Prostate gland (tissue), 2 donors: ENCODE measurements at regions not wholly inside any gene's neighbourhood (a gene's known extent, or its start where the extent isn't known, plus 50 kb on each side); places are given as distances from the start of the nearest gene placed in this dataset.

Experiments
- DNase-seq: peaks from one replicate; pipeline ENCODE4 v3.0.0-alpha.2; 2019; ENCODE audit warnings: low spot score
- H3K27ac ChIP-seq, 2 donors: fragments of 200-600 bp; sonication (generic); 2 replicates each; pipeline ENCODE4 v1.5.1; 2017 to 2019
- H3K27me3 ChIP-seq: fragments of 200-600 bp; sonication (generic); replicated peaks from 2 replicates; pipeline ENCODE4 v1.5.1; 2019; ENCODE audit not compliant: insufficient read depth
- H3K36me3 ChIP-seq, 2 donors: fragments of 200-600 bp; sonication (generic); 1 replicate in 1 of 2; 2 replicates in 1 of 2; pipeline versions ENCODE4 v1.5.1 to v1.8.1; 2017 to 2019
- H3K4me1 ChIP-seq: fragments of 200-600 bp; sonication (generic); replicated peaks from 2 replicates; pipeline ENCODE4 v1.5.1; 2019
- H3K4me3 ChIP-seq, 2 donors: fragments of 200-600 bp; sonication (generic); 2 replicates each; pipeline ENCODE4 v1.5.1; 2017 to 2019
- H3K9me3 ChIP-seq: fragments of 200-600 bp; sonication (generic); 2 replicates; pipeline ENCODE4 v1.5.1; 2017
- CTCF ChIP-seq, 4 experiments: fragments of 200-600 bp in 2 of 4; fragments of 450-650 bp in 2 of 4; sonication (generic) in 2 of 4; IDR thresholded peaks; 1 replicate in 3 of 4; 2 replicates in 1 of 4; pipeline ENCODE4 v1.5.1; 2016 to 2019; ENCODE audit warnings: antibody characterized with exemption in 4 of 4, mild to moderate bottlenecking in 2 of 4, moderate library complexity in 2 of 4
- POLR2A ChIP-seq: fragments of 450-650 bp; IDR thresholded peaks from one replicate; pipeline ENCODE4 v1.6.1; 2016; ENCODE audit warnings: antibody characterized with exemption, mild to moderate bottlenecking
- POLR2AphosphoS5 ChIP-seq: sonication (generic); formaldehyde crosslinking; IDR thresholded peaks from one replicate; pipeline ENCODE4 v1.6.1; 2017; ENCODE audit warnings: antibody characterized with exemption
- WGBS: methylation state at CpG from one replicate; pipeline ENCODE4 v1.1.5; 2018; 5-methylcytosine and 5-hydroxymethylcytosine counted together
- intact Hi-C: fragments of 100-400 bp; cut with DNase I; formaldehyde crosslinking; loops from one replicate; pipeline ENCODE4 v1.14.2; 2022

GRCh38 chr5:122699201-122699600 is 75.7 kb upstream of the SNX2 start:
- TF ChIP-seq CTCF (IDR thresholded peaks at IDR 0.05) (no peak), POLR2A (no peak), POLR2AphosphoS5 (no peak)
- DNase-seq = no peak
- Histone ChIP-seq H3K4me3 (no peak overlapping the region), H3K36me3 (no peaks in the 10 kb centered on the region), H3K27me3 (no peaks in the 10 kb centered on the region), H3K4me1 (no peaks in the 10 kb centered on the region), H3K27ac (no peak overlapping the region), H3K9me3 (no peaks in the 10 kb centered on the region)
- 56% methylated on average over 2 of the region's 2 CpGs for WGBS
- intact Hi-C loops = no loop called here

GRCh38 chr5:122701640-122702523 is 73.0 kb upstream of the SNX2 start:
- intact Hi-C loops = loop anchor here (10.0 kb wide), 2 partner anchors 473 to 643 kb away; no protein-coding TSS in a partner anchor
- 82% methylated on average over 8 of the region's 8 CpGs for WGBS

GRCh38 chr5:122702524-122702875 is 72.4 kb upstream of the SNX2 start:
- intact Hi-C loops = loop anchor here (10.0 kb wide), 2 partner anchors 472 to 642 kb away; no protein-coding TSS in a partner anchor
- Histone ChIP-seq H3K4me1 (no peaks in the 10 kb centered on the region), H3K27ac (no peak overlapping the region), H3K36me3 (no peaks in the 10 kb centered on the region), H3K27me3 (no peaks in the 10 kb centered on the region), H3K4me3 (no peak overlapping the region), H3K9me3 (no peaks in the 10 kb centered on the region)
- no peak for DNase-seq
- TF ChIP-seq POLR2A (no peak), POLR2AphosphoS5 (no peak), CTCF (IDR thresholded peaks at IDR 0.05) (no peak)
- 93% methylated on average over 2 of the region's 2 CpGs for WGBS

More at GRCh38 chr5:122701640-122702523, 73.0 kb upstream of the SNX2 start:
- H3K4me1 ChIP-seq = no peaks in the 10 kb centered on the region
- DNase-seq = no peak
- H3K36me3 ChIP-seq = no peaks in the 10 kb centered on the region
- H3K27me3 ChIP-seq = no peaks in the 10 kb centered on the region
- H3K27ac ChIP-seq = no peak overlapping the region
- TF ChIP-seq POLR2AphosphoS5 (no peak), CTCF (IDR thresholded peaks at IDR 0.05) (no peak), POLR2A (no peak)
- no peak overlapping the region for H3K4me3 ChIP-seq
- no peaks in the 10 kb centered on the region for H3K9me3 ChIP-seq

GRCh38 chr5:122703203-122703602 is 71.7 kb upstream of the SNX2 start:
- Histone ChIP-seq H3K36me3 (no peaks in the 10 kb centered on the region), H3K4me3 (no peak overlapping the region), H3K27ac (no peak overlapping the region), H3K4me1 (no peaks in the 10 kb centered on the region), H3K27me3 (no peaks in the 10 kb centered on the region), H3K9me3 (no peaks in the 10 kb centered on the region)
- no peak for TF ChIP-seq CTCF (IDR thresholded peaks at IDR 0.05)
- TF ChIP-seq POLR2AphosphoS5 = no peak
- TF ChIP-seq POLR2A = no peak
- no peak for DNase-seq
- intact Hi-C loops = loop anchor here (10.0 kb wide), 2 partner anchors 472 to 642 kb away; no protein-coding TSS in a partner anchor
- WGBS = 90% methylated on average over 4 of the region's 4 CpGs
